K562 (cell line): ENCODE measurements at regions not wholly inside any gene's neighbourhood (a gene's known extent, or its start where the extent isn't known, plus 50 kb on each side); places are given as distances from the start of the nearest gene placed in this dataset.

Experiments
- ATAC-seq: fragments of 200-7000 bp; cut with Tn5 transposase; 3 replicates; pipeline ENCODE4 v1.9.1; 2020; ENCODE audit warnings: moderate library complexity
- BruUV-seq: library from RNA; stranded (reverse); fragments of 400-500 nt; replicated peaks from 2 replicates; lab custom pipeline; 2021; lab: Mats Ljungman, UMichigan
- CTCF ChIA-PET: fragments of 300-600 bp; formaldehyde crosslinking; extraction: SDS; loops from one replicate; lab custom pipeline; 2021; ENCODE audit warnings: low intra/inter-chr PET ratio; lab: Yijun Ruan, JAX
- POLR2A ChIA-PET: fragments of 300-600, 350-650 bp; sonication (Branson Sonifier 250); formaldehyde crosslinking; extraction: SDS; loops from one replicate; lab custom pipeline; 2021; ENCODE audit warnings: antibody characterized with exemption, inconsistent platforms; lab: Yijun Ruan, JAX
- DNase-seq, 4 experiments: peaks; one replicate each; pipeline versions ENCODE4 v3.0.0 to v3.0.0-alpha.2; 2011 to 2018; ENCODE audit warnings: low spot score in 3 of 4, mixed read lengths in 3 of 4; ENCODE audit errors: extremely low read depth in 1 of 4
- FAIRE-seq: peaks from 2 replicates; lab custom pipeline; 2011; peaks lifted over from hg19 to GRCh38; lab: Jason Lieb, UNC
- H2AFZ ChIP-seq: 2 replicates; pipeline ENCODE4 v1.6.0; 2011; ENCODE audit warnings: low read depth, low read length, control low read depth, inconsistent platforms
- H3K27ac ChIP-seq: fragments of 200-600 bp; 3 replicates; pipeline ENCODE4 v1.8.0; 2011; ENCODE audit warnings: low read depth, mild to moderate bottlenecking, control low read depth, inconsistent platforms, low read length, moderate library complexity, mixed read lengths; ENCODE audit errors: extremely low read depth
- H3K27me3 ChIP-seq, 2 experiments: fragments of 300-600 bp in 1 of 2; 2 replicates in 1 of 2; 3 replicates in 1 of 2; pipeline versions ENCODE4 v1.6.0 to v1.8.0; 2011; ENCODE audit warnings: inconsistent platforms in 2 of 2, low read length in 2 of 2, mild to moderate bottlenecking in 1 of 2, mixed read lengths in 1 of 2, moderate library complexity in 1 of 2; ENCODE audit not compliant: control insufficient read depth in 2 of 2, insufficient read depth in 2 of 2
- H3K36me3 ChIP-seq: fragments of 300-600 bp; 3 replicates; pipeline ENCODE4 v1.8.0; 2011; ENCODE audit warnings: mild to moderate bottlenecking, low read length, inconsistent platforms; ENCODE audit not compliant: control insufficient read depth, insufficient read depth
- H3K4me1 ChIP-seq, 2 experiments: fragments of 200-600 bp in 1 of 2; replicated peaks in 1 of 2; 2 replicates in 1 of 2; 3 replicates in 1 of 2; pipeline versions ENCODE4 v1.5.1 to v1.8.0; 2011; ENCODE audit warnings: inconsistent platforms in 2 of 2, low read length in 2 of 2, mild to moderate bottlenecking in 1 of 2, mixed read lengths in 1 of 2, moderate library complexity in 1 of 2; ENCODE audit not compliant: control insufficient read depth in 2 of 2, insufficient read depth in 2 of 2
- H3K4me2 ChIP-seq: 2 replicates; pipeline ENCODE4 v1.6.1; 2011; ENCODE audit warnings: low read length, control low read depth, inconsistent platforms, mixed read lengths; ENCODE audit not compliant: insufficient read depth
- H3K4me3 ChIP-seq: fragments of 200-600 bp; sonication (generic), shearing (Covaris generic); 2 replicates; pipeline ENCODE4 v1.5.1; 2016; ENCODE audit warnings: control low read depth, inconsistent platforms
- H3K79me2 ChIP-seq: fragments of 200-600 bp; 3 replicates; pipeline ENCODE4 v1.8.0; 2011; ENCODE audit warnings: low read length, inconsistent platforms; ENCODE audit not compliant: control insufficient read depth, insufficient read depth
- H3K9ac ChIP-seq, 2 experiments: 2 replicates each; pipeline versions ENCODE4 v1.6.0 to v1.6.1; 2011; ENCODE audit warnings: low read depth in 2 of 2, low read length in 2 of 2, control low read depth in 1 of 2, inconsistent platforms in 1 of 2, mild to moderate bottlenecking in 1 of 2, mixed read lengths in 1 of 2; ENCODE audit not compliant: insufficient read depth in 1 of 2
- H3K9me1 ChIP-seq: one replicate; pipeline ENCODE4 v1.6.0; 2011; ENCODE audit warnings: inconsistent platforms, mild to moderate bottlenecking, low read length, moderate library complexity; ENCODE audit not compliant: control insufficient read depth, insufficient read depth
- H3K9me3 ChIP-seq: replicated peaks from 2 replicates; pipeline ENCODE4 v1.5.1; 2011; ENCODE audit warnings: low read depth, low read length, inconsistent platforms; ENCODE audit not compliant: control insufficient read depth, insufficient read depth
- H4K20me1 ChIP-seq: replicated peaks from 2 replicates; pipeline ENCODE4 v1.6.1; 2011; ENCODE audit warnings: low read length, inconsistent platforms, mixed read lengths; ENCODE audit not compliant: control insufficient read depth, insufficient read depth
- CCAR2 ChIP-seq: fragments of 200-400 bp; formaldehyde crosslinking; IDR thresholded peaks from 2 replicates; pipeline ENCODE4 v1.6.1; 2017; ENCODE audit warnings: mild to moderate bottlenecking, low read depth, low read length
- CHD1 ChIP-seq: fragments of 200-600 bp; sonication (generic); IDR thresholded peaks from one replicate; pipeline ENCODE4 v1.6.1; 2012; ENCODE audit warnings: mild to moderate bottlenecking, moderate library complexity, low read length, inconsistent platforms
- CSDE1 ChIP-seq, 2 experiments: fragments of 450-650 bp; IDR thresholded peaks; 2 replicates each; pipeline ENCODE4 v1.6.1; 2016; ENCODE audit warnings: mild to moderate bottlenecking in 1 of 2
- FUS ChIP-seq: fragments of 200-400 bp; formaldehyde crosslinking; optimal IDR thresholded peaks from 2 replicates; pipeline ENCODE3; 2017; ENCODE audit warnings: low read depth, low read length
- NFRKB ChIP-seq: fragments of 450-650 bp; IDR thresholded peaks from 2 replicates; pipeline ENCODE4 v1.6.1; 2016; ENCODE audit warnings: low read depth
- NFXL1 ChIP-seq: fragments of 450-650 bp; formaldehyde crosslinking; IDR thresholded peaks from 2 replicates; pipeline ENCODE4 v1.4.0; 2021; ENCODE audit warnings: mild to moderate bottlenecking
- PHF8 ChIP-seq: fragments of 200-600 bp; sonication (generic); IDR thresholded peaks from 2 replicates; pipeline ENCODE4 v1.6.1; 2012; ENCODE audit warnings: mixed run types, mild to moderate bottlenecking, inconsistent platforms, low read length, moderate library complexity, borderline replicate concordance
- RBBP5 ChIP-seq: fragments of 200-600 bp; sonication (generic); IDR thresholded peaks from 2 replicates; pipeline ENCODE4 v1.6.1; 2012; ENCODE audit warnings: borderline replicate concordance, mild to moderate bottlenecking, low read length, control low read depth, inconsistent platforms; ENCODE audit not compliant: insufficient read depth, poor library complexity, severe bottlenecking
- SOX6 ChIP-seq: fragments of 450-650 bp; IDR thresholded peaks from 2 replicates; pipeline ENCODE4 v1.6.1; 2014; ENCODE audit warnings: mild to moderate bottlenecking
- TCFL5 ChIP-seq: fragments of 250-450 bp; sonication (Bioruptor Pico); conservative IDR thresholded peaks from 2 replicates; pipeline ENCODE4 v1.6.1; 2021; ENCODE audit warnings: mild to moderate bottlenecking, moderate library complexity, matching md5 sums
- XRCC5 ChIP-seq: fragments of 200-400 bp; formaldehyde crosslinking; IDR thresholded peaks from 2 replicates; pipeline ENCODE4 v1.6.1; 2017; ENCODE audit warnings: low read depth, mild to moderate bottlenecking, low read length
- ZBTB1 ChIP-seq: sonication (generic); formaldehyde crosslinking; IDR thresholded peaks from 2 replicates; pipeline ENCODE4 v1.8.1; 2023; ENCODE audit warnings: missing genetic modification reagents, low read depth, mild to moderate bottlenecking, borderline replicate concordance
- ZNF263 ChIP-seq: sonication (generic); formaldehyde crosslinking; IDR thresholded peaks from 2 replicates; pipeline ENCODE4 v1.8.0; 2022; ENCODE audit warnings: mild to moderate bottlenecking, missing genetic modification reagents, borderline replicate concordance
- ZNF79 ChIP-seq: fragments of 250-450 bp; sonication (Bioruptor Pico); IDR thresholded peaks from 2 replicates; pipeline ENCODE4 v1.4.0; 2020; ENCODE audit warnings: low read depth, mild to moderate bottlenecking, moderate library complexity
- WGBS: fragments of 100-300 bp; shearing (Covaris generic); methylation state at CpG from one replicate; pipeline ENCODE4 v1.1.6; 2016; ENCODE audit warnings: low coverage, mixed read lengths; ENCODE audit not compliant: insufficient coverage; ENCODE audit errors: missing lambda C conversion rate; 5-methylcytosine and 5-hydroxymethylcytosine counted together
- in situ Hi-C: fragments of 300-500 bp; cut with MboI; formaldehyde crosslinking; loops from 4 replicates; pipeline ENCODE4 v1.15.0; 2018; ENCODE audit warnings: inconsistent platforms, mixed read lengths
- intact Hi-C: fragments of 100-400 bp; cut with micrococcal nuclease; formaldehyde crosslinking; loops from 2 replicates; pipeline ENCODE4 v1.14.2; 2022
- TF ChIP-seq, protein P1 (sequence below), 2 experiments: IDR thresholded peaks in 1 of 2; conservative IDR thresholded peaks in 1 of 2; 2 replicates each; pipeline ENCODE4 v1.6.1; 2016; ENCODE audit warnings: low read depth in 2 of 2, mild to moderate bottlenecking in 1 of 2, missing compliant biosample characterization in 1 of 2, missing genetic modification characterization in 1 of 2, moderate library complexity in 1 of 2
- TF ChIP-seq, protein P2 (sequence below): fragments of 450-650 bp; formaldehyde crosslinking; IDR thresholded peaks from 2 replicates; pipeline ENCODE4 v1.4.0; 2022; ENCODE audit warnings: mild to moderate bottlenecking, moderate library complexity
- TF ChIP-seq, protein P3 (sequence below): fragments of 250-450 bp; sonication (Bioruptor Pico); IDR thresholded peaks from 2 replicates; pipeline ENCODE4 v1.5.0; 2020; ENCODE audit warnings: mild to moderate bottlenecking, borderline replicate concordance

DNA sequence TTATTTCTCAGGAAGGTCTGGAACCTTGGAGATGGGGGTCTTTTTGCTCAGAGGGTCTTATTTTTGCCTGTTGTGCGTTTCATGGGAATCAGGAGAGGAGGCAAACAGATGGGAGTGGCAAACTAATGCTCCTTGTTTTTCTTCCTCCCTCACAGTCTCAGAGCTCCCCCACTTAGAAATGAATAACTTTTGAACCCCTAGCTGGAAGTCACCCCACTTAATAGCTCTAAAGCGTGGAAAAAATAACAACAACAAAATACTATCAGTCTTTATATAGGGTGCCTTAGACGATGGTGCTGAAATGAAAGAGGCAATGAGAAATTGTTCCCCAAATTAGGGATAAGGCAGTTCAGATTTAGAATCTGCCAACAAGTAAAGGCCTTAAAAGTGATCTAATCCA is 76.8 kb upstream of the BDNF start:
- Histone ChIP-seq H3K27ac (no peak overlapping the region), H3K4me3 (no peak overlapping the region), H3K4me2 (no peak overlapping the region), H3K4me1 (no peaks in the 10 kb centered on the region), H3K27me3 (no peaks in the 10 kb centered on the region), H3K9me3 (no peaks in the 10 kb centered on the region), H3K36me3 (no peaks in the 10 kb centered on the region), H2AFZ (no peak overlapping the region), H3K9ac (no peak overlapping the region), H4K20me1 (no peaks in the 10 kb centered on the region), H3K9me1 (no peaks in the 10 kb centered on the region), H3K79me2 (no peaks in the 10 kb centered on the region)
- no peak for DNase-seq
- BruUV-seq: no TSS peak
- ChIA-PET POLR2A (interaction anchor here (0.7 kb wide), 1 partner anchor 10 kb away, joined by 3 read pairs; no protein-coding TSS in a partner anchor), CTCF (no interaction called here)
- no peak for FAIRE-seq
- in situ Hi-C loops (no loop called here), intact Hi-C loops (no loop called here)
- TF ChIP-seq CSDE1 (IDR thresholded peaks at IDR 0.05) (no peak), ZNF263 (CRISPR knock-in tag) (no peak), FUS (no peak), SOX6 (no peak), CCAR2 (no peak), NFXL1 (no peak), CHD1 (no peak), ZBTB1 (CRISPR knock-in tag) (no peak), XRCC5 (no peak), NFRKB (no peak), TCFL5 (no peak), RBBP5 (no peak), PHF8 (no peak), ZNF79 (CRISPR knock-in tag) (no peak)
- TF ChIP-seq, protein P1, sequence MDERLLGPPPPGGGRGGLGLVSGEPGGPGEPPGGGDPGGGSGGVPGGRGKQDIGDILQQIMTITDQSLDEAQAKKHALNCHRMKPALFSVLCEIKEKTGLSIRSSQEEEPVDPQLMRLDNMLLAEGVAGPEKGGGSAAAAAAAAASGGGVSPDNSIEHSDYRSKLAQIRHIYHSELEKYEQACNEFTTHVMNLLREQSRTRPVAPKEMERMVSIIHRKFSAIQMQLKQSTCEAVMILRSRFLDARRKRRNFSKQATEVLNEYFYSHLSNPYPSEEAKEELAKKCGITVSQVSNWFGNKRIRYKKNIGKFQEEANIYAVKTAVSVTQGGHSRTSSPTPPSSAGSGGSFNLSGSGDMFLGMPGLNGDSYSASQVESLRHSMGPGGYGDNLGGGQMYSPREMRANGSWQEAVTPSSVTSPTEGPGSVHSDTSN (CRISPR knock-in tag; IDR thresholded peaks at IDR 0.05; ENCODE audit: low read depth): no peak
- TF ChIP-seq, protein P1 (tag; conservative IDR thresholded peaks at IDR 0.05; ENCODE audit: low read depth): no peak
- TF ChIP-seq, protein P2, sequence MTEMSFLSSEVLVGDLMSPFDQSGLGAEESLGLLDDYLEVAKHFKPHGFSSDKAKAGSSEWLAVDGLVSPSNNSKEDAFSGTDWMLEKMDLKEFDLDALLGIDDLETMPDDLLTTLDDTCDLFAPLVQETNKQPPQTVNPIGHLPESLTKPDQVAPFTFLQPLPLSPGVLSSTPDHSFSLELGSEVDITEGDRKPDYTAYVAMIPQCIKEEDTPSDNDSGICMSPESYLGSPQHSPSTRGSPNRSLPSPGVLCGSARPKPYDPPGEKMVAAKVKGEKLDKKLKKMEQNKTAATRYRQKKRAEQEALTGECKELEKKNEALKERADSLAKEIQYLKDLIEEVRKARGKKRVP: no peak
- TF ChIP-seq, protein P3, sequence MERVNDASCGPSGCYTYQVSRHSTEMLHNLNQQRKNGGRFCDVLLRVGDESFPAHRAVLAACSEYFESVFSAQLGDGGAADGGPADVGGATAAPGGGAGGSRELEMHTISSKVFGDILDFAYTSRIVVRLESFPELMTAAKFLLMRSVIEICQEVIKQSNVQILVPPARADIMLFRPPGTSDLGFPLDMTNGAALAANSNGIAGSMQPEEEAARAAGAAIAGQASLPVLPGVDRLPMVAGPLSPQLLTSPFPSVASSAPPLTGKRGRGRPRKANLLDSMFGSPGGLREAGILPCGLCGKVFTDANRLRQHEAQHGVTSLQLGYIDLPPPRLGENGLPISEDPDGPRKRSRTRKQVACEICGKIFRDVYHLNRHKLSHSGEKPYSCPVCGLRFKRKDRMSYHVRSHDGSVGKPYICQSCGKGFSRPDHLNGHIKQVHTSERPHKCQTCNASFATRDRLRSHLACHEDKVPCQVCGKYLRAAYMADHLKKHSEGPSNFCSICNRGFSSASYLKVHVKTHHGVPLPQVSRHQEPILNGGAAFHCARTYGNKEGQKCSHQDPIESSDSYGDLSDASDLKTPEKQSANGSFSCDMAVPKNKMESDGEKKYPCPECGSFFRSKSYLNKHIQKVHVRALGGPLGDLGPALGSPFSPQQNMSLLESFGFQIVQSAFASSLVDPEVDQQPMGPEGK: no peak
- 0% methylated on average over 3 of the region's 3 CpGs for WGBS
- no peak for ATAC-seq
